IMR-90 (cell line): ENCODE measurements at regions not wholly inside any gene's neighbourhood (a gene's known extent, or its start where the extent isn't known, plus 50 kb on each side); places are given as distances from the start of the nearest gene placed in this dataset.

Experiments used
- ATAC-seq: fragments of 200-7000 bp; cut with Tn5 transposase; 2 replicates; pipeline ENCODE4 v1.9.1; 2020; ENCODE audit warnings: low read depth, mild to moderate bottlenecking, moderate library complexity
- BruUV-seq: library from RNA; stranded (reverse); fragments of 400-500 nt; replicated peaks from 2 replicates; lab custom pipeline; 2021; lab: Mats Ljungman, UMichigan
- CTCF ChIA-PET: fragments of 300-600 bp; formaldehyde crosslinking; extraction: SDS; loops from one replicate; lab custom pipeline; 2021; ENCODE audit warnings: antibody characterized with exemption; lab: Yijun Ruan, JAX
- POLR2A ChIA-PET: fragments of 300-600 bp; sonication (Branson Sonifier 250); formaldehyde crosslinking; loops from one replicate; lab custom pipeline; 2022; ENCODE audit warnings: antibody characterized with exemption; ENCODE audit not compliant: unreplicated experiment; lab: Charles Lee
- DNase-seq: peaks from one replicate; pipeline ENCODE4 v3.0.0; 2013
- H2AFZ ChIP-seq: replicated peaks from 2 replicates; pipeline ENCODE3; 2013; ENCODE audit warnings: low read length, mild to moderate bottlenecking; ENCODE audit not compliant: poor library complexity
- H2AK5ac ChIP-seq: 2 replicates; pipeline ENCODE4 v1.6.1; 2013; ENCODE audit warnings: low read depth, low read length, inconsistent platforms
- H2AK9ac ChIP-seq: replicated peaks from 2 replicates; pipeline ENCODE3; 2013; ENCODE audit warnings: mild to moderate bottlenecking, low read depth, low read length, moderate library complexity; ENCODE audit not compliant: poor library complexity
- H2BK120ac ChIP-seq: 2 replicates; pipeline ENCODE4 v1.6.1; 2013; ENCODE audit warnings: low read depth, low read length, inconsistent platforms
- H2BK15ac ChIP-seq: 3 replicates; pipeline ENCODE4 v1.6.1; 2013; ENCODE audit warnings: low read depth, low read length, inconsistent platforms
- H2BK20ac ChIP-seq: 2 replicates; pipeline ENCODE4 v1.6.1; 2013; ENCODE audit warnings: low read depth, mild to moderate bottlenecking, inconsistent platforms, low read length, moderate library complexity
- H2BK5ac ChIP-seq: 2 replicates; pipeline ENCODE4 v1.6.1; 2013; ENCODE audit warnings: mild to moderate bottlenecking, low read depth, low read length, inconsistent platforms; ENCODE audit not compliant: poor library complexity, severe bottlenecking
- H3K14ac ChIP-seq: replicated peaks from 2 replicates; pipeline ENCODE4 v1.6.1; 2013; ENCODE audit warnings: low read depth, low read length, inconsistent platforms
- H3K18ac ChIP-seq: 2 replicates; pipeline ENCODE4 v1.6.1; 2013; ENCODE audit warnings: low read depth, low read length, control low read depth
- H3K23ac ChIP-seq: 2 replicates; pipeline ENCODE4 v1.6.1; 2013; ENCODE audit warnings: low read depth, low read length, inconsistent platforms
- H3K27ac ChIP-seq: 2 replicates; pipeline ENCODE4 v1.5.1; 2013; ENCODE audit warnings: mild to moderate bottlenecking, control low read depth, low read length; ENCODE audit not compliant: insufficient read depth
- H3K27me3 ChIP-seq: 2 replicates; pipeline ENCODE4 v1.6.1; 2013; ENCODE audit warnings: low read length; ENCODE audit not compliant: control insufficient read depth, insufficient read depth
- H3K36me3 ChIP-seq: 2 replicates; pipeline ENCODE4 v1.6.1; 2013; ENCODE audit warnings: low read length, mixed read lengths; ENCODE audit not compliant: control insufficient read depth, insufficient read depth
- H3K4ac ChIP-seq: 2 replicates; pipeline ENCODE4 v1.6.1; 2013; ENCODE audit warnings: low read depth, low read length, inconsistent platforms
- H3K4me1 ChIP-seq: 2 replicates; pipeline ENCODE4 v1.6.1; 2013; ENCODE audit warnings: low read length, mixed read lengths; ENCODE audit not compliant: control insufficient read depth, insufficient read depth
- H3K4me2 ChIP-seq: 2 replicates; pipeline ENCODE4 v1.6.1; 2013; ENCODE audit warnings: low read depth, mild to moderate bottlenecking, control low read depth, low read length, moderate library complexity
- H3K4me3 ChIP-seq: 2 replicates; pipeline ENCODE4 v1.5.1; 2013; ENCODE audit warnings: low read depth, mild to moderate bottlenecking, control low read depth, low read length, moderate library complexity; ENCODE audit not compliant: insufficient read depth
- H3K56ac ChIP-seq: 2 replicates; pipeline ENCODE4 v1.6.1; 2013; ENCODE audit warnings: low read length, inconsistent platforms; ENCODE audit not compliant: insufficient read depth; ENCODE audit errors: extremely low read depth
- H3K79me1 ChIP-seq, 2 experiments: 2 replicates each; pipeline ENCODE4 v1.6.1; 2013; ENCODE audit warnings: low read length in 2 of 2, inconsistent platforms in 1 of 2, low read depth in 1 of 2
- H3K9ac ChIP-seq: 2 replicates; pipeline ENCODE4 v1.6.1; 2013; ENCODE audit warnings: low read depth, low read length, control low read depth
- H3K9me1 ChIP-seq: 2 replicates; pipeline ENCODE4 v1.6.1; 2013; ENCODE audit warnings: low read length, inconsistent platforms; ENCODE audit not compliant: insufficient read depth
- H3K9me3 ChIP-seq: 2 replicates; pipeline ENCODE4 v1.6.1; 2013; ENCODE audit warnings: low read length; ENCODE audit not compliant: control insufficient read depth, insufficient read depth
- H4K20me1 ChIP-seq: 2 replicates; pipeline ENCODE4 v1.6.1; 2013; ENCODE audit warnings: low read length, inconsistent platforms; ENCODE audit not compliant: insufficient read depth
- H4K5ac ChIP-seq: 2 replicates; pipeline ENCODE4 v1.6.1; 2013; ENCODE audit warnings: mild to moderate bottlenecking, low read depth, low read length, control low read depth
- H4K8ac ChIP-seq, 2 experiments: 2 replicates each; pipeline ENCODE4 v1.6.1; 2013; ENCODE audit warnings: low read depth in 2 of 2, low read length in 2 of 2, control low read depth in 1 of 2, inconsistent platforms in 1 of 2
- H4K91ac ChIP-seq: 2 replicates; pipeline ENCODE4 v1.6.1; 2013; ENCODE audit warnings: low read depth, low read length, inconsistent platforms; ENCODE audit not compliant: insufficient read depth
- MAZ ChIP-seq: IDR thresholded peaks from 2 replicates; pipeline ENCODE4 v1.6.1; 2012; ENCODE audit warnings: low read depth, mild to moderate bottlenecking, low read length, improper control_type of control experiment, moderate library complexity, borderline replicate concordance
- POLR2A ChIP-seq: IDR thresholded peaks from 2 replicates; pipeline ENCODE4 v1.6.1; 2012; ENCODE audit warnings: mild to moderate bottlenecking, low read depth, low read length
- RCOR1 ChIP-seq: IDR thresholded peaks from 2 replicates; pipeline ENCODE4 v1.6.1; 2012; ENCODE audit warnings: mild to moderate bottlenecking, low read length, improper control_type of control experiment; ENCODE audit not compliant: insufficient replicate concordance
- RFX5 ChIP-seq: IDR thresholded peaks from 2 replicates; pipeline ENCODE4 v1.8.0; 2012; ENCODE audit warnings: low read depth, mild to moderate bottlenecking, low read length, moderate library complexity
- WGBS, 2 experiments: methylation state at CpG; one replicate each; pipeline versions ENCODE4 v1.1.5 to v1.1.7; 2013; ENCODE audit warnings: missing lambda C conversion rate in 2 of 2; ENCODE audit not compliant: insufficient read length in 1 of 2; ENCODE audit errors: extremely low coverage in 2 of 2; 5-methylcytosine and 5-hydroxymethylcytosine counted together
- dilution Hi-C: fragments of 300-500 bp; cut with HindIII; formaldehyde crosslinking; loops from one replicate; pipeline ENCODE4 v1.14.3; 2018; ENCODE audit warnings: low sequenced_read_pairs; ENCODE audit not compliant: unreplicated experiment
- in situ Hi-C: fragments of 300-500 bp; cut with MboI; formaldehyde crosslinking; loops from 3 replicates; pipeline ENCODE4 v1.14.3; 2019; ENCODE audit warnings: low sequenced_read_pairs, inconsistent platforms, mixed read lengths
- intact Hi-C: fragments of 100-400 bp; cut with micrococcal nuclease; formaldehyde crosslinking; loops from 2 replicates; pipeline ENCODE4 v1.10.0; 2022
- TF ChIP-seq, protein P1 (sequence below): fragments of 150-350 bp; IDR thresholded peaks from 2 replicates; pipeline ENCODE4 v1.6.1; 2017; ENCODE audit warnings: mild to moderate bottlenecking, antibody characterized with exemption, low read length, low read depth

DNA sequence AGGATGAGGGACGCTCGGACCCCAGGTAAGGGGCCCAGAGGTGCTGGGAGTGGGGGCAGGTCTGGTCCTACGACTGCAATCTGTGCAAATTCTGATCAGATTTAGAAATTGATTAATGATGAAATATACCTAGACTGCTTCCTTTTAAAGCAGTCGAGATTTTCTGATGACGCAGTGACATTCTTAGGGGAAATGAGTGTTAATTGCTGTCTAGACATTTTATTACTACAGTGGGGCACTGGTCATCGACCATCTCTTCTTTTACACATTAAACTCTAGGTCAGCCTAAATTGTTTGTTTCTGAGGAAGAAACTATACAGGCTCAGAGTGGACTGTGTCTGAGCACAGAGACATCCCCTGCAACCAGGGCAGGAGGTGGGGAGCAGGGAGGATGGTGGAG is 154.4 kb upstream of the SALL3 start:
- no peak overlapping the region for H3K27ac ChIP-seq
- H2BK20ac ChIP-seq = no peak overlapping the region
- ChIA-PET POLR2A (no interaction called here), CTCF (no interaction called here)
- no peak overlapping the region for H3K4me2 ChIP-seq
- H3K79me1 ChIP-seq = no peaks in the 10 kb centered on the region
- no peak overlapping the region for H3K23ac ChIP-seq
- H2BK15ac ChIP-seq = no peak overlapping the region
- H2BK5ac ChIP-seq = no peak overlapping the region
- intact Hi-C loops = no loop called here
- no peak overlapping the region for H3K4me3 ChIP-seq
- DNase-seq = no peak
- ATAC-seq = no peak
- no peak overlapping the region for H2AFZ ChIP-seq
- H2BK120ac ChIP-seq = no peak overlapping the region
- H3K18ac ChIP-seq = no peak overlapping the region
- no peaks in the 10 kb centered on the region for H3K27me3 ChIP-seq
- no TSS peak for BruUV-seq
- in situ Hi-C loops = no loop called here
- no peak overlapping the region for H4K5ac ChIP-seq
- H3K36me3 ChIP-seq = no peaks in the 10 kb centered on the region
- H3K4me1 ChIP-seq = no peaks in the 10 kb centered on the region
- dilution Hi-C loops = no loop called here
- H2AK5ac ChIP-seq = no peak overlapping the region
- no CpG with 5 or more reads among the region's 6 CpGs for WGBS, 2 experiments
- no peaks in the 10 kb centered on the region for H4K20me1 ChIP-seq
- no peak overlapping the region for H3K56ac ChIP-seq
- no peak overlapping the region for H3K14ac ChIP-seq
- H3K9ac ChIP-seq = no peak overlapping the region
- peaks cover 66% of the 10 kb centered on the region for H3K9me3 ChIP-seq
- no peak overlapping the region for H2AK9ac ChIP-seq
- no peak overlapping the region for H4K91ac ChIP-seq
- no peaks in the 10 kb centered on the region for H3K9me1 ChIP-seq
- no peak overlapping the region for H3K4ac ChIP-seq
- no peak overlapping the region for H4K8ac ChIP-seq
- no peak for TF ChIP-seq POLR2A
- no peak for TF ChIP-seq MAZ
- no peak for TF ChIP-seq RCOR1
- no peak for TF ChIP-seq RFX5
- TF ChIP-seq, protein P1, sequence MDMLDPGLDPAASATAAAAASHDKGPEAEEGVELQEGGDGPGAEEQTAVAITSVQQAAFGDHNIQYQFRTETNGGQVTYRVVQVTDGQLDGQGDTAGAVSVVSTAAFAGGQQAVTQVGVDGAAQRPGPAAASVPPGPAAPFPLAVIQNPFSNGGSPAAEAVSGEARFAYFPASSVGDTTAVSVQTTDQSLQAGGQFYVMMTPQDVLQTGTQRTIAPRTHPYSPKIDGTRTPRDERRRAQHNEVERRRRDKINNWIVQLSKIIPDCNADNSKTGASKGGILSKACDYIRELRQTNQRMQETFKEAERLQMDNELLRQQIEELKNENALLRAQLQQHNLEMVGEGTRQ = no peak
